Right lobe of liver (tissue), 6 donors: ENCODE measurements at regions not wholly inside any gene's neighbourhood (a gene's known extent, or its start where the extent isn't known, plus 50 kb on each side); places are given as distances from the start of the nearest gene placed in this dataset.
A peak's percentile ranks its signal among the peaks of the same experiment; 100 is the strongest.
"Not testable (repeated sequence)": the region's sequence is repeated elsewhere in the genome, so short reads cannot be mapped to it uniquely, and the experiment has no call there.

Experiments used
- ATAC-seq, 4 donors: fragments of 200-7000 bp; cut with Tn5 transposase; one replicate each; pipeline ENCODE4 v1.9.1; 2020; ENCODE audit warnings: mild to moderate bottlenecking in 4 of 4, moderate library complexity in 4 of 4
- DNase-seq, 3 donors: peaks; one replicate each; pipeline ENCODE4 v3.0.0-alpha.2; 2020
- H3K27ac ChIP-seq, 3 donors: fragments of 200-600 bp; one replicate each; pipeline ENCODE4 v1.8.0; 2022
- H3K27me3 ChIP-seq, 2 donors: fragments of 200-600 bp; one replicate each; pipeline ENCODE4 v1.8.0; 2022
- H3K36me3 ChIP-seq, 4 donors: fragments of 200-600 bp; sonication (generic) in 1 of 4; one replicate each; pipeline versions ENCODE4 v1.5.1 to v1.8.0; 2017 to 2022; ENCODE audit warnings: control low read depth in 1 of 4
- H3K4me1 ChIP-seq, 4 donors: fragments of 200-600 bp; sonication (generic) in 1 of 4; one replicate each; pipeline versions ENCODE4 v1.5.1 to v1.8.0; 2017 to 2022; ENCODE audit warnings: control low read depth in 1 of 4
- H3K4me3 ChIP-seq, 3 donors: fragments of 200-600 bp; one replicate each; pipeline ENCODE4 v1.8.0; 2022
- H3K9me3 ChIP-seq, 4 donors: fragments of 200-600 bp; sonication (generic) in 1 of 4; one replicate each; pipeline versions ENCODE4 v1.5.1 to v1.8.0; 2017 to 2022; ENCODE audit warnings: control low read depth in 1 of 4
- POLR2A ChIP-seq: fragments of 450-650 bp; IDR thresholded peaks from one replicate; pipeline ENCODE4 v1.6.1; 2017; ENCODE audit warnings: antibody characterized with exemption, mild to moderate bottlenecking
- WGBS: methylation state at CpG from one replicate; pipeline ENCODE4 v1.1.6; 2018; ENCODE audit warnings: low coverage, low lambda C conversion rate; ENCODE audit not compliant: insufficient coverage; ENCODE audit errors: missing lambda C conversion rate; 5-methylcytosine and 5-hydroxymethylcytosine counted together
- intact Hi-C, 2 donors: fragments of 100-400 bp; cut with DNase I; formaldehyde crosslinking; loops; one replicate each; pipeline versions ENCODE4 v1.11.2 to v1.14.1; 2022
- TF ChIP-seq, protein P1 (sequence below), 4 donors: fragments of 200-600 bp in 3 of 4; fragments of 450-650 bp in 1 of 4; IDR thresholded peaks; one replicate each; pipeline versions ENCODE4 v1.5.1 to v1.8.0; 2016 to 2022; ENCODE audit warnings: antibody characterized with exemption in 4 of 4, mild to moderate bottlenecking in 2 of 4
- donor health status: DM: no; HTN: yes; CAD: no.
- donor health status: DM: no; HTN: no; CAD: no.
- donor health status: DM: no; HTN: no; CAD: no.
- donor health status: DM: no; HTN: yes; CAD: no.
- donor health status: DM: no; HTN: yes; CAD: no.

DNA sequence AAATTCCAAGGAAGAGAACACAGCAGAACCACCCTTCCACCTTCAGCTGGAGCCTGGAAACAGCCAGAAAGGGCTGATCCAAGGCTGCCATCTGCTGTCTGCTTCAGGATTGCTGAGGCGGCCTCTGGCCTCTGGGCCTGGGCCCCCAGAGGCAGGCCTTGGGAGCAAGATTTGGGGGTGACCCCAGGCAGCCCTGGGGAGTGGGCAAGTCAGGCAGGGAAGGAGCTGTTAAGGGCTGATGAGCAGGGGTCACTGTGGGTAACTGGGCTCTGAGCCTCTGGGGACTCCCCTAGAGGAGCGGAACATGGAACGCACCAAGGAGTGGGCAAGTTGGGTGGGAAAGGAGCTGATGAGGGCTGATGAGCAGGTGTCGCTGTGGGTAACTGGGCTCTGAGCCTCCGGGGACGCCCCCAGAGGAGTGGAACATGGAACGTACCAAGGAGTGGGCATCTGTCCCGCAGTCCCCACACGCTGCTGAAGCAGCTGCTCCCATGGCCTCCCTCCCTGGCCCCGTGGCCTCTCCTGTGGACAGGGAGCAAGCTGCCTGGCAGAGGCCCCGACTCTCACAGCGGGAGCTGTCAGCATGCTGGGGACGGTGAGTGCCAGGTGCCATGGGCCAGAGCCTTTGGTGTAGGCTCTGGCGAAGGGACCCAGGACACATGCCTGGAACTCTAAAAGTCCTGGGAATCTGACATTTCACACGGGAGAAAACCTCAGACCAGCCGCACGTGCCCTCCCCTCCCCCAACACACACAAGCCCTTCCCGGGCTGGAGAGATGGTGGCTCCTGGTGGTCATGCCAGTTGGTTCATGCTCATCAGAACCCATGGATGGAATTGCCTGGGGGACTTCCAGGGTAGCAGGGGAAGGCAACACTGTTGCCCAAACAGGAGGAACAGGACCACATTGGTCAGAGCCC is 148.8 kb downstream of the NPIPB11 start:
- DNase-seq, H3K36me3 ChIP-seq, H3K27me3 ChIP-seq, H3K9me3 ChIP-seq, intact Hi-C loops, H3K27ac ChIP-seq, H3K4me3 ChIP-seq: not testable (repeated sequence)
- TF ChIP-seq, protein P1, sequence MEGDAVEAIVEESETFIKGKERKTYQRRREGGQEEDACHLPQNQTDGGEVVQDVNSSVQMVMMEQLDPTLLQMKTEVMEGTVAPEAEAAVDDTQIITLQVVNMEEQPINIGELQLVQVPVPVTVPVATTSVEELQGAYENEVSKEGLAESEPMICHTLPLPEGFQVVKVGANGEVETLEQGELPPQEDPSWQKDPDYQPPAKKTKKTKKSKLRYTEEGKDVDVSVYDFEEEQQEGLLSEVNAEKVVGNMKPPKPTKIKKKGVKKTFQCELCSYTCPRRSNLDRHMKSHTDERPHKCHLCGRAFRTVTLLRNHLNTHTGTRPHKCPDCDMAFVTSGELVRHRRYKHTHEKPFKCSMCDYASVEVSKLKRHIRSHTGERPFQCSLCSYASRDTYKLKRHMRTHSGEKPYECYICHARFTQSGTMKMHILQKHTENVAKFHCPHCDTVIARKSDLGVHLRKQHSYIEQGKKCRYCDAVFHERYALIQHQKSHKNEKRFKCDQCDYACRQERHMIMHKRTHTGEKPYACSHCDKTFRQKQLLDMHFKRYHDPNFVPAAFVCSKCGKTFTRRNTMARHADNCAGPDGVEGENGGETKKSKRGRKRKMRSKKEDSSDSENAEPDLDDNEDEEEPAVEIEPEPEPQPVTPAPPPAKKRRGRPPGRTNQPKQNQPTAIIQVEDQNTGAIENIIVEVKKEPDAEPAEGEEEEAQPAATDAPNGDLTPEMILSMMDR (IDR thresholded peaks at IDR 0.05) = peak; percentile 43 to 63 (median 48)
- peaks cover 0 to 10% (median 0%) of the 10 kb centered on the region in 4 donors for H3K4me1 ChIP-seq
- no CpG with 5 or more reads among the region's 18 CpGs for WGBS
- peak; percentile 11 to 24 (median 13) for ATAC-seq

- TF ChIP-seq, protein P1 (IDR thresholded peaks at IDR 0.05) = no peak
- TF ChIP-seq POLR2A = no peak
These were observed 150.0 kb downstream of the NPIPB11 start for GRCh38 chr16:29256501-29256981.

DNA sequence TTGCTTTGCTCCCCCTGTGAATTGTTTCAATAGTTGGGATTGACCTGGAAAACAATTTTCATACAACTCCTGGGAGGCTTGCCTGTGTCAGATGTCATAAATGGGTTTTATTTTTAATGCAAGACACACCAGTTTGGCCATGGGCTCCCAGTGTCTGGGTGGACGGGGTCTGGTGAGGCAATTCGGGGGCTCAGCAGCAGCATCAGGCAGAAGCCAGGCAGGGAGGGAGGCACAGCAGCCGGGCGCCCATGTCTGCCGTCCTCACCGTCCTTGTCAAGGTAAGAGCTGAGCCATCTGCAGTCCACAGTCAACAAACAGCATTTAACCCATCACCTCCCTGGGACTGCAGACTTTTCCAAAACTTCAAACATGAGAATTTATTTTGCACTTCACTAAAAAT is 150.6 kb downstream of the NPIPB11 start:
- intact Hi-C loops, H3K27ac ChIP-seq, DNase-seq, H3K9me3 ChIP-seq, ATAC-seq, H3K4me1 ChIP-seq, H3K36me3 ChIP-seq, H3K27me3 ChIP-seq, H3K4me3 ChIP-seq: not testable (repeated sequence)
- WGBS = 49% methylated on average over 6 of the region's 6 CpGs

More at GRCh38 chr16:29256501-29256981, 150.0 kb downstream of the NPIPB11 start:
- ATAC-seq (no peak), DNase-seq (no peak)
- 70% methylated on average over 4 of the region's 27 CpGs for WGBS
- no peak overlapping the region for H3K27ac ChIP-seq
- no peaks in the 10 kb centered on the region for H3K27me3 ChIP-seq
- peaks cover 0 to 7% (median 0%) of the 10 kb centered on the region in 4 donors for H3K4me1 ChIP-seq
- no peak overlapping the region for H3K4me3 ChIP-seq
- intact Hi-C loops = no loop called here
- no peaks in the 10 kb centered on the region for H3K9me3 ChIP-seq
- H3K36me3 ChIP-seq = no peaks in the 10 kb centered on the region

- DNase-seq, H3K27ac ChIP-seq, H3K4me1 ChIP-seq, H3K36me3 ChIP-seq, H3K9me3 ChIP-seq, H3K27me3 ChIP-seq, intact Hi-C loops, ATAC-seq, H3K4me3 ChIP-seq: not testable (repeated sequence)
- whole genome bisulfite sequencing = 100% methylated on average over 1 of the region's 13 CpGs
These were observed 151.1 kb downstream of the NPIPB11 start for GRCh38 chr16:29255496-29255796.

DNA sequence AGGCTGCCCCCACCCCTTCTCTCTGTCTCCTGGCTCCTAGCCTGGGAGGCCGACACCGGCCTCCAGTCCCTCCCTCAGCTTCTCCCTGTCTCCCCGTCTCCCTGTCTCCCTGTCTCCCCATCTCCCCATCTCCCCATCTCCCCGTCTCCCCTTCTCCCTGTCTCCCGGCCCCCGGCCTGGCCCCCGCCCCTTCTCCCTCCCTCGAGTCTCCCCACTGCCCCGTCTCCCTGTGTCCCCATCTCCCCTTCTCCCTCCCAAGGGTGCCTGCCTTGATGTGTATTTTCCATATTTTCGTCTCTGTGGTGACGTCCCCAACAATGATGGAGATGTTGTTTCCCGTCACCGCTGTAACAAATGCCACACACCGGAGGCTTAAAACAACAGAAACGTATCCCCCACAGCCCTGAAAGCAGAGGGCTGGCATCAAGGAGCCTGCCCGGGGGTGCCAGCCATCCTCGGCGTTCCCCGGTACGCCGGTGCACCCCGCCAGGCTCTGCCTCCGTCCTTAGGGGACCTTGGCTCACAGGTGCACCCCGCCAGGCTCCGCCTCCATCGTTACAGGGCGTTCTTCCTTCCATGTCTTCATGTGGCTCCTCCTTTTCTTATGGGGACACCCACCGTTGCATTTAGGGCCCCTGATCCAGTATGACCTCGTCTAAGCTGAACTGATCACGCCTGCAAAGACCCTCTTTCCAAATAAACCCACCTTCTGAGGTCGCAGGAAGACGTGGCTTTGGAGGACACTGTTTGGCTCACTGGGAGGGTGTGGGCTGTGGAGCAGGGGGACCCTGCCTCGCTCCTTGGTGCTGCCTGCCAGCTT is 151.6 kb downstream of the NPIPB11 start:
- H3K27me3 ChIP-seq = no peaks in the 10 kb centered on the region
- no peak for ATAC-seq
- DNase-seq = no peak
- no peaks in the 10 kb centered on the region for H3K9me3 ChIP-seq
- no peak overlapping the region for H3K4me3 ChIP-seq
- H3K36me3 ChIP-seq = no peaks in the 10 kb centered on the region
- TF ChIP-seq, protein P1 (IDR thresholded peaks at IDR 0.05) = no peak
- no peak for TF ChIP-seq POLR2A
- intact Hi-C loops = no loop called here
- peaks cover 0 to 7% (median 0%) of the 10 kb centered on the region in 4 donors for H3K4me1 ChIP-seq
- H3K27ac ChIP-seq = no peak overlapping the region
- 84% methylated on average over 19 of the region's 33 CpGs for WGBS

GRCh38 chr16:29253716-29254590 is 152.6 kb downstream of the NPIPB11 start:
- WGBS = 79% methylated on average over 17 of the region's 35 CpGs
- H3K4me3 ChIP-seq, H3K9me3 ChIP-seq, H3K27ac ChIP-seq, DNase-seq, H3K4me1 ChIP-seq, H3K36me3 ChIP-seq, intact Hi-C loops, ATAC-seq, H3K27me3 ChIP-seq: not testable (repeated sequence)

DNA sequence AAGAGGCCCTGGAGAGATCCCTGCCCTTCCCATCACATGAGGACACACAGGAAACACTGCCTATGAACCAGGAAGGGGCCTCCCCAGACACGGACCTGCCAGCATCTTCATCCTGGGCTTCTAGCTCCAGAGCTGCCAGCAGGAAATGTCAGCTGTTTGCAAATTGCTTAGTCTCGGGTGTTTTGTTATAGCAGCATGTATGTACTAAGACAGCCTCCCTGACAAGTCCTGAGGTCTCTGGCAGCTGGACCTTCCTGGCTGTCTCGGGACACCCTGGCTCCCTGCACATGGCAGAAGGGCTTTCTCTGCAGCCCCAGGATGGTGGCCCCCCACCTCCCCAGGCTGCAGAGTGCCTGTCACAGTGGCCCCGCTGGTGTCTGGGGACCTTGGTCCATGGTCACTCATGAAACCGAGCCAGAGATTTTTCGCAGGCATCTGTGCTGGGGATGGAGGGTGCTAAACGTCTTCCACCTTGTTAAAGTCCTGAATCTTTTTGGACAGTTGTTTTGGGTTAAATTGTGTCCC is 153.4 kb downstream of the NPIPB11 start:
- intact Hi-C loops, H3K27me3 ChIP-seq, H3K4me1 ChIP-seq, H3K9me3 ChIP-seq, H3K4me3 ChIP-seq, H3K36me3 ChIP-seq, ATAC-seq, DNase-seq, H3K27ac ChIP-seq: not testable (repeated sequence)
- no CpG with 5 or more reads among the region's 7 CpGs for WGBS
